GM19438 (cell line): ENCODE measurements at regions not wholly inside any gene's neighbourhood (a gene's known extent, or its start where the extent isn't known, plus 50 kb on each side); places are given as distances from the start of the nearest gene placed in this dataset.

ENCODE experiments used
- ATAC-seq: cut with Tn5 transposase; IDR thresholded peaks from one replicate; pipeline ENCODE4 v1.9.1; 2021; ENCODE audit warnings: low read depth; ENCODE audit not compliant: unreplicated experiment

DNA sequence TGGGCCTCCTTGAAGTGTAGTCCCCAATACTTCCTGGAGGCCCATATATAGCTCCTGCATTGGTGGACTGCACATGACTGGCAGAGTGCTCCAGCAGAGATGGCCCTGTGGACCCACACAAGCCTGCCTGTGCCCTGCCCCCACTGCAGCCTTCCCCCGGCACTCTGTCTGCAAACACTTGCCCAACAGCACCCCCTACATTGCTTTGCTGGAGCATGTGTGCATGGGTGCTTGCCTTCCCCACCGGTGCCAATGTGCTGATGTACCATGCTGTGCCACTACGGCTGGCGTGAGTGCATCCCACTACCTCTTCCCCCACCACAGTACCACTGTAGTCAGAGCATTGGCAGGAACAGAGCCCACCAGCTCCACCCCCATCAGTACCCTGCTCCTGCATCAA is 563.6 kb upstream of the CTNND2 start:
- no peak for ATAC-seq

DNA sequence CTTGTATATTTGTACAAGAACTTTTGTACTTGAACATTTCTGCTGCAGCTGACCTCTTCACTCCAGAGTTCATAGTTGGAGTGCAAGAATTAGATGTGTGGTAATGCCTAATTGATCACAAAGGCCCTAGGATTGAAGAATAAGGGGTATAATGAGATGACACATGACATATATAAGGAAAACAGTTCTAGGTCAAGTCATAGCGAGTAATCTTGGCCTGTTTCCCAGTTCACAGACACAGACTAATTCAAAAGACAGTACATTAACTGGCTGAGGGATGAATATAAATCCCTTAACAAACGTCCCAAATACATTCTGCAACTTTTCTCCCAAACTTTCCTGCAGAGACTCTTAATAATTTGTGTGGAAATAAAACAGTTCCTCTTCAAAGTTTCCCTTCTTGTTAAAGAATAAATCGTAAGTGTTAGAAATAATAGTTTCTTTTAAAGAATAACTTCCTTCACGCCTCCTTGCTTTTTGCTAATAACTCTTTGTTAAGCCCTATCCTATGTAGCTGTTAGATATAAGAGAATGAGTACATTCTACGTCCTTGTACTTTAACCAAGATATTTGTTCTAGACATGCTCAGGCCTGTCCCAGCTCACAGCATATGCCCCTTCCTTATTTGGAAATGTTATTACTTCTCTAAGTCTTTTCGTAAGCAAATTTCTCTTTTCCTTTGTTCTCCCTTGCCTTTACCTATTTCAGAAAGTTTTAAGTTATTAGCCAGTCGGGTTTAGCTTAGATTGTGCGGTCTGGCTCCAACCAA is 556.4 kb upstream of the CTNND2 start:
- ATAC-seq: no peak

DNA sequence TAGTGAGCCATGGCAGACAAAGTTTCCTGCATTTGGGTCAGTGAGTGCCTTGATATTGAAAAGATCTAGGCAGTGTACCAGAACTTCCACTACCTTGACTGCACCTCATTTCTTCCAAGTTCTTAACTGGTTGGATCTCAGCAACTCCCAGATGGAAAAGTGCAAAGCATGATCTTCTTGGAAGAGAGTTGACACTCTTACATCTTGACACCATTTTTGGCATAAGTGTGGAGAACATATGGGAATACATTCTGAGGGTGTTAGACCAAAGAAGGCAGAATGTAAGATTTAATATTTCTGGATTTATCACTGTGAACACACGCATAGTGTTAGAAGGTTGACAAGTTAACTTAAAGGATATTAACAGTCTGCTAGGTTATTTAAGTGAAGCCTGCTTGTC is 555.1 kb upstream of the CTNND2 start:
- ATAC-seq: no peak

DNA sequence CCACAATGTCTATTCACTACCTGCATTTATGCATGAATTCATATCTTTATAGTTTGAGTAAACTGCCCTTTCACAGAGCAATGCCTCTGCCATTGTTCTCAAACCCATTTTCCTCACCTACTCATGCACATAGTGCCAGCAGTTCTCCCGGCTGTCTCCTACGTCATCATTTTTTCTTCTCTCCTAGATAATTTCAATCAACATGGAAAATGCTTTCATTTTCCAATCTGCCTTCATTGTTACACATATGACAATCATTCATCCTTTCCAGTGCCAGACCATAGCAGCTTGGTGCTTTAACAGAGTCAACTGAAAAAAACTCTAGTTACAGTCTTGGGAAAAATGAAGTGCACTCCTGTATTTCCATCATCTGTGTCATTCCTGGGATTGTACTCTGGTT is 514.8 kb upstream of the CTNND2 start:
- ATAC-seq: no peak

DNA sequence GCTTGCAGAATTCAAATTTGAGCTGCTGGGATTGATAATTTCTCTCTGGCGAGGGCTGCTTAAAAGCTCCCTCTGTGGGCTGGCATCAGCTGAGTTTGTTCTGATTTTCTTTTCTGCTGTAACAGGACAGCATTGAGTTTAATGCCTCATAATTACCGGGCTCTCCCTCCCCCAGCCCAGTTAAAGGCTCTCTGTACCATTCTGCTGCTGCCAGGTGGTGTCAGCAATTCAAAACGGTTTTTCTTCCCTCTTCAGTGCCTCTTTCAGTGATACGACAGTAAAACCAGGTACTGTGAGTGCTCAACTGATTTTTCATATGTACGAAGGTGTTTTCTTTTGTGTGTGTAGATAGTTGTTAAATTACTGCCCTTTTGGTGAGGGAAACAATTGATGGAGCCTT is 509.3 kb upstream of the CTNND2 start:
- ATAC-seq: no peak

DNA sequence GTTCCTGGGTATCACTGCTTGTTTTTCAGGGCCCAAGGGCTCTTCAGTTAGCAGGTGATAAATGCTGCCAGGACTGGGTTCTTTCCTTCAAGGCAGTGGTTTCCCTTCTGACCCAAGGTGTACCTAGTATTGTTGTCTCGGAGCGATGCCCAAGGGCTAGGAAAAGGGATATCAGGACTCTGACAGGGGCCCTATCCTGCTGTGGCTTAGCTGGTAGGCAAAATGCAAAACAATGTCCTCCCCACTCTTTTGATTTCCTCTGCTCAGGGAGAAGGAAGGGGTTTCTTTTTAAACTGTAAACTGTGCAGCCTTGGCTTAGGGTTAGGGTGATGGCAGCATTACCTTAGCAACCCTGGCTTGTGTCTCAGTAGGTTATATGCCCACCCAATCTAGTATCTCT is 508.8 kb upstream of the CTNND2 start:
- no peak for ATAC-seq

DNA sequence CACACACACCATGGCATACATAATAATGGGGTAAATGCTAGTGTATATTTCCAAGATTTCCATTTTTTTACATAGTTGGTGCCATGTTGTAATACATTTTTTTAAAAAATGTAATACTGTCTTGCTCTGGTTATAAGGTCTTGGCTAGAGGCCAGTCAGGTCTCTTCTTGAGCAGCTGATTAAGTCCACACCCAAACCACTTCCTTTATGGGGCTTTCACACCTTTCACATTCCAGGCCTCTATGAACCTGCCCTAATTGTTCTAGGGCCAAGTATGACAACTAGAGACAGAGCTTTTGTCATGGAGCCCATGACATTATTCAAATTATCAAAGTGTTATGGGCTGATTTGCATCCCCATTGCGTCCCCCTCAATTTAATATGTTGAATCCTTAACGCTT is 495.6 kb upstream of the CTNND2 start:
- no peak for ATAC-seq

DNA sequence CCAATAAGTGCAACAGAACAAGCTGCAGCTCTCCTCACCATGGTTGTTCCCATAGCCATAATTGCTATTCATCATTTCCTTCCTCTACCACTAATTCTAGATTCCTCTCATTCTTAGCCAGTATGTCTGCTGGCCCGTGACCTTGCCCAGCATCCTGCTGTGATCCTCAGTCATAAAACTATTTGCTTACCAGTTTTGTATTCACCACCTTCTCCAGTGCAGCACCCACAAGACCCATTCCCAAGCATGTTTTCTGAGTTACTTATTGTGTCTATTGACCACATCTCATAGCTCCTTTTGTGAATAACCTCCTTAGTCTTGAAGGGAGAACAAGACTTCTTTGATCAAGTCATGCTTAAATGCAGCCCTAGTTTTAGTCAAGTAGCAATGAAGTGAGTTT is 488.0 kb upstream of the CTNND2 start:
- no peak for ATAC-seq

DNA sequence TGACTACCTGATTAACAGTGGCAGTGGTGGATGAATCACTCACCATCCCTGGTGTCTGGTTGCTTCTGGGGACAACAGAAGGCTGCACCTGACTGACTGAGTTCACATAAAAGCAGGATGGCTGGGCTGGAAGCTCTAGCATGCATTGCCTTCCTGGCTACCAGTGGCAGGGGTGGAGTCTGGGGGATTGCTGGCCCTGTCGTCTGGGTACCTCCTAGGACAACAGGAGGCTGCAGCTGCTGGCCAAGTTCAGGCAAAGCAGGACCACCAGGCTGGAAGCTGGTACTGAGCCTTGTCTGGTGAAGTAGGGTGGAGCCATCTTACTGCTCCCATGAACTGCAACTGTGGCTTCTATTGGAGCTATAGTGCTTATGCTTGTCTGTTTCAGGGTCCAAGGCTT is 480.8 kb upstream of the CTNND2 start:
- ATAC-seq: no peak

DNA sequence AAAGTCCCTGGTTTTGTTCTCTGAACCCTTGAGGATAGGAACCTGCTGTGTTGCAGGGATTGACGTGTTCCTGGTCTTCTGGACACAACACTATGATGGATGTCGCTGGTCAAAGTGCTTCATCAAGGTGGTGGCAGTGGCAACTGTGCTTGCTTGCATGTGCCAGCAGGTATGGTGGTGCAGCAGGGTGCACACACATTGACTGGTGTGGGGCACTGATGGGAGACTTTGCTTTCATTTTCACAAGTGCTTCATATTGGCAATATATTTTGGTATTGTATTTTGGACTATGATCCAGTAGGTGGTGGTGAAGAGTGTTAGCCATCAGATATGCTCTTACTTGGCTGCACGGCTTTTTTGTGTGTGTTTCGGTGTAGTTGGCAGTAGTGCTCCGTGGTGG is 479.8 kb upstream of the CTNND2 start:
- ATAC-seq: no peak

DNA sequence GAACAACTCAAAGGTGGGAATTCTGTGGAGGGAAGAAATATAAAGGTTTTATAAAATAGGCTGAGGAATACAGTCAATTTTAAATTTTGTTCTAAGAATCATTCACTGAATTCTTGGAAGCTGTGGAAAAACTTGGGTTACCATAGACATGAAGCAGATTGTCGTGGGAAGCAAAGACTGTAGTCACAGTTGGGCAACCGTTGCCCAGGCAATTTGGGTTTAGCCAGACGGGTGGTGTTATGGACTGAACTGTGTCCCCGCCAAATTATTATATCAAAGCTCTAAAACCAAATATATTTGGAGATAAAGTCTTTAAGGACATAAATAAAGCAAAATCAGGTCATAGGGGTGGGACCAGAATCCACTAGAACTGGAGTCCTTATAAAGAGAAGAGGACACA is 463.7 kb upstream of the CTNND2 start:
- no peak for ATAC-seq

DNA sequence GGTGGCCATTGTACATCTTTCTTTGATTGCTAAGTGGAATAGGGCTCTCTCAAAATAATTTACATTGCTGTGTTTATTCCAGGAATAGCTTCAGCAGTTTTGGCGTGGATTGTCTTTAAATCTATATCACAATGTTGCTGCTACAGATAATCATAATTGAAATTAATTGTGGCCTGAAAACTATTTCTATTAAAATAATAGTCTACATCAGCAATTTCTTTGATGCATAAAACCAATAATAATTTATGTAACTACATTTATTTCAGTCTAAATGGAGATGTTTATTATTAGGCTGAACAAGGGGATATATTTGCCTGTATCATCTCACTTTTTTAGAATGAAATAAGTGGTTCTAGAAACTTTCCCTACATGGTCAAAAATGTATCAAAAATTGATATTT is 456.0 kb upstream of the CTNND2 start:
- ATAC-seq: no peak

DNA sequence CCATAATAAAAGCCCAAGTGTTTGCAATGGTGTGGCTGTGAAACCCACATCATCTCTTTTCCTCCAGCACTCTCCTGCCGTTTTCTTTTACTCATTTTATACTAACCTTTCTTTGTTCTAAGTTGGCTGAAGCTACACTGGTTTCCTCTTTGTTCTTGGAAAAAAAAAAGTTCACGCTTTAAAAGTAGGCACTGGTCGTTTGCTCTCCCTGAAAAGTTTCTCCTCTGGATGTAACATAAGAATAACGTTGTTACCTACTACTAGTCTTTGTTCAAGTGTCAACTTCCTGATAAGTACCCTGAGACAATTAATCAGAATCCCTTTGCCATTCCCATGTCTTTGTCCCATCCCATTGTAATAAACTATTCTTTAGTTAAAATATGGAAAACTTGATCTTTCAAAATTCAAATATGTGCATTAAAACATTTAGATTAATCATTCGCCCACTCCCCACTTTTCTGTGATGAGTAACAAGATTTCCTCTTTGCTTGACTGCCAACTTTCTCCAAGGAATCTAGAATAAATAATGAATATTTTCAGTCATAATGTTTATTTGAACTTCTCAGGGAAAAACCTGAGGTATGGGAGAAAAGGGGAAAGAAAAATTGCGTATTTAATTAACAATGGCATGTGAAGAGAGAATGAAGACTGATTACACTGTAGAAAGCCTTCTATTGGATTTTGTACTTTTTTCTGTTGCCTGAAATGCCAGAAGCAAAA is 454.3 kb upstream of the CTNND2 start:
- no peak for ATAC-seq

DNA sequence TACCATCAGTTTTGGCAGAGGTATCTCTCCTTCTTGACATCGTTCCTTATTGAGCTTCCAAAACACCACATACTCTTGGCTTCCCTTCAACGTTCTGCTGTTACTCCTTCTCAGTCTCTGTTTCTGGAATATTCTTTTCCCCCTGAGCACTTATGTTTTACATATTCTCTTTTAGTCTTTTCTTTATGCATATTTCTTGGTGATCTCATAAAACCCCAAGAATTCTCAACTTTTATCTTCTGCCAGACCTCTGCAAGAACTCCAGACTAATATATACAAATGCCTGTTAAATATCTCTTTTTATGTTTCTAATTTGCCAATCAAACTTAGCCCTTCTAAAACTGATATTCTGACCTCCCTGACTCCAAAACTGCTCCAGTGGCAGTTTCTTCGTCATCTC is 453.4 kb upstream of the CTNND2 start:
- no peak for ATAC-seq

DNA sequence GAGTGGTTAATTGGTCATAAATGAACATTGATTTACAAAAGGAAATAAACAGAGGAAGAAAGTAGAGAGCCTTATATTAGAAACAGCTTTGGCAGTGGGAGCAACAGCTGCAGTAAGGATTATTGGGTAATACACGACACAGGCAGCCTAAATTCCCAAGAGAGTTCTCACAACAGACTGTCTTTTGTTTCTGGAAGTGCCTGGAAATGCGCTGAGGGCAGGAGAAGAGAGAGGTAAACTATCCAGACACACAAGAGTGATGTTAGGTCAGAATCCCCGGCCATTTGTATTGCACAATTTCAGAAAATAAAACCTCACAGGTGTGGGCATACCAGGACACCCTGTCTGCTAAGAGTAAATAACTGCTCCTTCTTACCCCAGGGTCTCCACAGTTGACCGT is 450.4 kb upstream of the CTNND2 start:
- ATAC-seq: no peak

DNA sequence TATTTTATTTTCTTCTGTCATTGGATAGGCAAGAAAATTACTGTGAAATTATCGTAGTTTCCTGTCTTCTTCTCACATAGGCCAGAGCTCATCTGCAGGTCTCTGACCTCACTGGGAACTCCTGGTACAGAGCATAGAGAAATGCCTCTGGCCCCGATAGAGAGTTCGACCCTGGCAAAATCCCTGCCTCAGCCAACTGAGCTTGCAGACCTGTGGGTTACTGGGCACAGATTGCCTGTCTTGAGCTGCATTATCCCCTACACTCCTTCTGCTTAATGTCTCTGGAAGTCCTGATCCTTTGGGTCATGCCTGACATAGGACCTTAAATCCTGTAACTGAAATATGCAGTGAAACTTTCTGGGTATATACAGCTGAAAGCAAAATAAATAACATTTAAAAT is 439.3 kb upstream of the CTNND2 start:
- ATAC-seq: no peak

DNA sequence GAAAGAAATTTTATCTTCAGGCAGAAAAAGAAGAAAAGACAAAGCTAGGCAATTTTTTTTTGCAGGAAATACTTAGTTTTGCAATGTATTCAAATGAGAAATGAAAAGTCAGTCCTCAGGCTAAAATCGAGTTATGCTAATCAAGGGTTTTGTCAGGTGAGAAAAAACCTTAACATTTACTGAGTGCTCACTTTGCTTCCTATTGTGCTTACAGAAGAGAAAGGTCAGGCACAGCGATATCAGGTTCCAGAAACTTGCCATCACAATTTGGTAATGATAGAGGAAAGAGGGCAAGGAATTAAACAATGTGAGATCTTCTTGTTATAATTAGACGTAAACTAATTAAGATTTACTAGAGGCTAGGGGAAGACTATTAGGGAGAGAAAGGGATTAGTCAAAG is 431.7 kb upstream of the CTNND2 start:
- ATAC-seq: no peak

DNA sequence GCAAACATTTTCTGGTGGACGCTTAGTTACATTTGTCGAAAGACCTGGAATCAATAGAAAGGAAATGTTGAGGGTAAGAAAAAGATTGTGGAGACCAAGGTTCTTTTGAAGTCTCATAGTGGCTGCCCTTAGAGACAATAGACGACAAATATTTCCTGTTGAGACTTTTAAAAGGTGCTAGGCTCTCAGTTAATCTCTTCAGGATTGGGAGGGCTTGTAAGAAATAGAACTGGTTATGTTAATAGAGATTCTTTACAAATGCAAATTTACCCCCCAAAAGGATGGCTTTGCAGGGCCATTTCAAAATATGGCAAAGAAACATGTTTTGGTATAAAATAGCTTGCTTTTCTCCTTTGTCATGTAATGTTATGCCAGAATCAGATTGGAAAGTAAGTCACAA is 428.2 kb upstream of the CTNND2 start:
- ATAC-seq: no peak

DNA sequence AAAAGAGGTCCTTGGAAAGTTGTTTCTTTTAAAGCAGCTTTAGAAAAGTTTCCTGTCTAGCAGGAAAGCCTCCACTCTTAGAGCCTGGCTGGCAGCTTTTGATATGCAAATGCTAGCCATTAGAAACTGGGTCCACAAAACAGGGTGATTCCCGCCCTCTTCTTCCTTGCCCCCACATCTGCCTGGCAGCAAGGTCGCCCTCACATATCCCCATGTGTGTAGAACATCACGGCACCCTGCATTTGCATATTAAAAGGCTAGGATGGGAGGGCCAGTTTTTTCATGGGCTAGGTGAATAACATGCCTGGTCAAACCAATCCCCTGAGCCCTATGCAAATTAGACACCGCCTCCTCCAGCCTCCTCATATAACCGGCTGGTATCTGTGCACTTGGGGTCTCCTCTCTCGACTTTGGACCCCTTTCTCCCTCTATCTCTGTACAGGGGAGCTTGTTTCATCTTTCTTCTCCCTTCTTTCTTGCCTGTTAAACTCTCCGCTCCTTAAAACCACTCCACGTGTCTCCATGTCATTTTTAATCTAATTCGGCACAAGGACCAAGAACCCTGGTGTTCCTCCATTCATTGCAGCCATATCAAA is 426.8 kb upstream of the CTNND2 start:
- no peak for ATAC-seq

DNA sequence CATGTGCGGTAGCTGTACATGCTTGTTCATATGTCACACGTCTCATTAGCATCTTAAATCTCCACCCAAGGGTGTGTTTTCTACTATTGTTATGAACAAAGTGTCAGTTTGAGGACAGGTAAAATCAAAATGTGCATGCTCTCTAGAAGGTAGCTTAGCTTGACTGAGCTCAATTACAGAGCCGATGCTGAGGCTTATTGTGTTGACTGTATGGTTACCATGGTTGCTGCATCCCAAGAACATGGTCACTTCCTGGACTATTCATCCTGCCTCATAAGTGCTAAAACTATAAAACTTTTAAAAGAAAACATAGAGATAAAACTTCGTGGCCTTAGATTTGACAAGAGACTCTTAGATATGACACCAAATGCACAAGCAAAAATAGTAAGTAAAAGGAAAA is 426.1 kb upstream of the CTNND2 start:
- no peak for ATAC-seq

DNA sequence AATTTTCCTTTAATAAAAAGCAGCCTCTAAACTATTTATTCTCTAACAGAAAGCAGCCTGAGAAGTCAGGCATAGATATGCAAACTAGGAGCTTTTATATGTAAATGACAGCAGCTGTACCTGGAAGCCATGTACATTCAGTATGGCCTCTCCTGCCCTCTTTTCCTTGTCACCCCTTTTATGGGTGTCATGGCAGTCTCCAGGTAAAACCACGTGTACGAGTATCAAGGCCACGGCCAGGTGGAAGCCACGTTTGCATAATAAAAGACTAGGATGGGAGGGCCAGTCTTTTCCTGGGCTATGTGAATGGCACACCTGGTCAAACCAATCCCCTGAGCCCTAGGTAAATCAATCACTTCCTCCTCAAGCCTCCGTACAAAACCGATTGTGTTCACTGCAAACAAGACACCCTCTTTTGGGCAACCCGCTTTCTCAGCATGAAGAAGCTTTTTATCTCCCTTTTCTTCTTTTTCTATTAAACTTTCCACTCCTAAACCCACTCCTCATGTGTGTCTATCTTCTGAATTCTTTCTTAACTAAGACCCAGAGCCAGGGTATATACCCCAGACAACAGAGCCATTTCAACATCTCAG is 419.5 kb upstream of the CTNND2 start:
- no peak for ATAC-seq

DNA sequence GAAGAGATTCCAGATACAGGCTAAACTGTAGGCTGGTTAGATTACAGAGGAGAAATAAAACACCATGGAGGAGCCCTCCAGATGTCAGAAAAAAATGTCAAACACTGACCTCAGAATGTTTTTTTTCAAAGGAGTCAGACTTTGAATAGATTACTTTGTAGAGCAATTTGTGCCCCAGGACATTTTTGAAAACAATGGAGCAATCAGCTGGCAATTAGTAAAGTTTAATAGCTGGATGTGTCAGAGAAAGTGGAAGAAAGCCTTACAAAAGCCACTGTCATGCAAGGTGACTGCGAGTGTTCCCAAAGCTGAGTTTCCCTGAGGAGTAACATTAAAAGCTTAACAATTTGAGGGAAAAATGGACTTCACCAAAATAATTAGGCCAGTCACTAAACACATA is 417.8 kb upstream of the CTNND2 start:
- ATAC-seq: no peak
